Activated gamma-delta T cell treated with anti-CD3 and anti-CD28 coated beads, Interleukin-2, amount 50 U/mL, for 16 hours (primary cell): ENCODE measurements at regions not wholly inside any gene's neighbourhood (a gene's known extent, or its start where the extent isn't known, plus 50 kb on each side); places are given as distances from the start of the nearest gene placed in this dataset.
"Not testable (repeated sequence)": the region's sequence is repeated elsewhere in the genome, so short reads cannot be mapped to it uniquely, and the experiment has no call there.

Experiments used
- DNase-seq: peaks from one replicate; pipeline ENCODE4 v3.0.0-alpha.2; 2020; ENCODE audit warnings: low read depth

DNA sequence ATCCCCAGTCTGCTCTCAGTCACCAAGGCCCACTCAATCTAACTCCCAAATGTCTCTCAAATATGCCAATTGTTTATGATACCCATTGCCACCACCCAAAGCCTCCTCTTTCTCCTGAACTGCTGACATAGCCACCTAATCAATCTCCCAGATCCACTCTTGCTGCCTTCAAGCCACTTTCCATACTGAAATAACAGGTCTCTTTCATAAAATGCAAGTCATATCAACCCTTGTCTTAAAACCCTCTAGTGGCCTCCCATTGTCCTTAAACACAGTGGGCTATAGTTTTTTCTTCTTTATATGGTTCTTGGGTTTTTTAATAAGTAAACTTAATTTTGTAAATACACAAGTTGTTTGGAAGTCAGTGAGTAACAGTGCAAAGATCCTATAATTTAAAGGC, 155.2 kb upstream of the ZC3H12C start:
- no peak for DNase-seq

DNA sequence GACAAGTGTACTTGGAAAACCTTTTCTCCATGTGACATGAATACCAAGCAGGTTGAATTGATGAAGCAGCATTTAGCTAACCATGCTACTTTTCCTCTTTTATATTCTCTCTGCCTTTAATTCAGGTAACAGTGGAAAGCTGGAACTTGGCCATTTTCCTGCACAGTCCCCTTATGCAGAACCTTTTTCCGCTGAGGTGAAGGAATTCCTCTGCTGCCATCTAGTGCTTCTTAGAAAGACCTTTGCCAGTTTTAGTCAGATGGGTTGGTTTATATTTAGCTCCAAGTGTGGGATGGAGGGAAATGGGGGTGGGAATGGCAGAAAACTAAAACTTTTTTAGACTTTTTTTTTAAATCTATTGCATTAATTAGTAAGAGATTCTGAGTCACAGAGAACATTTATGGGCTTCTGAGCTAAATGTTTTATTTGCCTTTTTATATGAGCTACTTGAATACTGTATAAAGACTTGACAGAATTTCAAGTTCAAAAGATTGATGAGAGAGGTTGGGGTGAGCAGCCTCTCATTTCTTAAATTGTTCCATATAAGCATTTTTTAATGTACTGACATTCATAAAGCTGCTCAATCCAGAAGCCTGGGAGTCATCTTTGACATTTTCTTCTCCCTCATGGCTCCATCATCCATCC, 153.9 kb upstream of the ZC3H12C start:
- no peak for DNase-seq

DNA sequence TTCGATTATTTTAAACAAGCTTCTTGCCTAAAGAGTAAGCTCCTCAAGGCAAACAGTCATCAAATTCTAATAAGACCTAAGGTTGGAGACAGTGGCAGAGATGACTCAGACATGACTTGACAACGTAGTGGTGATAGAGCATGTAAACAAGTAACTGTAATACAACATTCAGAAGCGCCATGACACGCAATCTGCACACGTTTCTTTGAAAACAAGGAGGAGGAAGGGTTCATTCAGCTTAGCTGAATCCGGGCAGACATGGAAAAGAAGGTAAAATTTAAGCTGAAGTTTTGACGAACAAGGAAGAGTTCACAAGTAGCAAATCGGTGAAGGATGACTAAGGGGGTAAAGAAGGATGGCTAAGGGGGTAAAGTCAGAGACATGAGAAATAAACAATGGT, 152.4 kb upstream of the ZC3H12C start:
- no peak for DNase-seq

DNA sequence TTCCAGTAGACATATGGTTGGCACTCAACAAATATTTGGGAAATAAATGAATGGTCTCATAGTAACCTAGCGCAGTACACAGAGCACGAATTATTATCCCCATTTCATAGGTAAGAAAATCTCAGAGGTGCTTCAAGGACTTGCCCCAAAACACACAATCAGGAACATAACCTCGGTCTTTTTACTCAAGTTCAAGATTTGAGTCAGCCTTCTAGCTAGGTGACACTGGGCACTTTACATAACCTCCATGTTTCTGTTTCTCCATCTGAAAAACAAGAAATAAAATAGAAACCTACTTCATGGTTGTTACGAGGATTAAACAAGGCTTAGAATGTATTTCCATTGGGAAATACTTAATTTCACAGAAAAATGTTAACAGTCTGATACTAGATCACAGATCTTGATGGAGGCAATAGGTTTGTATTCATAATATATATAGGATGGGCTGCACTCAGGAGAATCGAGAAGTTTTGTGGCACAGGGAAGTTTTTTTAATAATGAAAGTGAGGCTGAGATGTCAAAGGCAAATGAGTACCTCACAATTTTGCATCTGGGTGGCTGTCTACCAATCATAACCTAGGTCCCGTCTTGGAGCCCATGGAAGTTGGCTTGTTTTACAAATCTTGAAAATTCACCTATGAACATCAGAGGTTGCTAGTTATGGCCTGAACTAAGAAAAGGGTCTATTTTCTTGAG, 147.4 kb upstream of the ZC3H12C start:
- DNase-seq, result no peak

DNA sequence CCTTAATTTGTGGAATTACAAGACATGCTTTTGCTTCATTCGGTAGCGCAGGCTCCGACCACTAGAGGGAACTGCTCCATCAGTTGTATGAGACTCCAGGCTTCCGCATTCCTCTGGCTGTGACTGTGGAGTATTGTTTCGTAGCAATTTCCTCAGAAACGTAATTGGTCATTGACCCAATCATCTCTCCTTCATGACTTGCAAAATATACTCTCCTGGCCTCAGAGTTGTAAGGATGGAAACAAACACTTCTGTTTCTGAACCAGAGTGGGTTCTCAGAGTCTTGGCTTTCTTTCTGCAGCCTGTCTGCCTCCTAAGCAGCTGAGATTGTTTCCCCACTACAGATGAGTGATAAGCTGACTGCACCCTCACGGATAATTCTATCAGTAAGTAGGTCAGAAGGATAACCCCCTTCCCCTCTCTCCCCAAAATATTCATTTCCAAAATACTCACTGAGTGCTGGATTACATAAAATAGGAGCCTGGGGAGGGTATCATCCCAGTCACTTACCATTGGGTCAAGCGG, 146.8 kb upstream of the ZC3H12C start:
- DNase-seq, result peak; percentile 17

DNA sequence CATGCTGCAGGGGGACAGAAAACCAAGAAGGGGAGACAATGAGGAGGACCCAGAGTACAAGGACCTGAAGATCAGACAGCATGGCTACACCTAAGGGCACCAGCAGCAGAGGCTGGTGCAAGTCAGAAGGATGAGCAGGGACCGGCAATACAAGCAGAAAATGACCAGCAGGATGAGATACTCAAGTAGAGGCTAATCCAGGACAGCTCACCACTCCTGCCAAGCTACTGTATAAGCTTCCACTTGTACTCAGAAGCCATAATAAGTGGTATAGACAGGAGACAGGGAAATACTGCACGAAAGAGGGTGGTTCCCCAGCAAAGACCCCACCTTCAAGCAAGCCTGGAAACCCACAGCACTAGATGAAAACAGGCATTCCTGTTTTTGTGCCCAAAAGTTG, 138.7 kb upstream of the ZC3H12C start:
- no peak for DNase-seq

DNA sequence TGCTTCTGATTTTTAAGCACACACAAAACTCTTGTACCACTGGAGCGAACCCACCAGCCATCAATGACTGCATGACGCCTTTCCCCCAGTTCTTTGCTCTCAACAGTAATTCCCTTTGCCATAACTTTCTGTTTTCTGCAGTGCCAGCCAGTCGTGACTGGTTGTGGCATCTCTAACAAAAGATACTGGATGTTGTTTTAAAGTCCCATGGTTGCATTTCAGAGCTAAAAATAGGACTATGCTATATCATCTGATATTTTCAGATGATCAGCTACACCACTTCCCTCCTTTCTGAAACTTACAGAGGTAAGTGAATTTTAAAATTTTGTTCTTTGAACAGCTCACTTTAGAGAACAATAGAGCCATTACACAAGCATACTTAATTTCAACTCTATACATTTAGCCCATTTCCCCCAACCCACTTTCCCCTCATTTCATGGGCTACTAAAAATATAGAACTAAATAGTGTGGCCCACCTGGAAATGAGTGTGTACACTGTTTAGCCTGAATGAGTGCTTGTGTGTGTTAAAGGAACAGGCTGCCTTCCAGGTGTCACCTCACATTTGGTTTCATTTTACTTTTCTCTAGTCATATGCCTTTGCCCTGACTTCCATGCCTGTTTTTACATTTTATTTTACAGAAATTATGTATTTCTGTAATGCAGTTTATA, 136.9 kb upstream of the ZC3H12C start:
- DNase-seq, result no peak

DNA sequence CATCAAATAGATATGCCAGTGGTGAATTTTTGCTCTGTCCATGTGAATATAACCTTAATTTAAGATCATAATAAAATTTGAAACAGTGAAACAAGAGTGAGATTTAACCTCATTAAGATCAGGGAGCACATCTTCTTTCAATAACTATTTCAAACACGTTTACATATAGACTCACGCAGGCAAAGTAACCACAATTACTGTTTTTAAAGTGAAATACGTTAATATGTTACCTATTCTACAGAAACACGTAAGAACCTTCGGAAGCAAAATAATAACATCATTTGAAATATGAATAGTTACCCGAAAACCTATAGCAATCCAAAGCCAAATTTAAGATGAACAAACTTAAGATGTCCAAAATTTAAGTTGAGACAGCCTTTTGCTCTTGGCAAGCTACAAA, 136.2 kb upstream of the ZC3H12C start:
- DNase-seq, result no peak

DNA sequence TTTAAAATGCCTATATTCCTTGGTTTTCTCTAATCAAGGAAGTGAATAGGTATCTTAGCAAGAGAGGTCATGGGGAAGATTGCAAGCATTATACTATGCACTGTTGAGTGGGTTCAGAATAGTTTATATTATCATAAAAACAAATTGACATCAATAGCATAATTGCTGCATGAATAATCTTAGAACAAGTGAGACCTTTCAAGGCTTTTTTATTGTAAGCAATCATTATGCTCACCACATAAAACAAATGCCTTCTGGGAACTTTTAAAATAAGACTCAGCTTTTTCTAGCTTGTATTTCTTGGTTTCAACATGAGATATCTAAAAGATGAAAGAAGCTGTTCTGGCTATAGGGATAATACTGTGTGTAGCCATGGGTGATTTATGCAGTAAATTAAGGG, 135.6 kb upstream of the ZC3H12C start:
- no peak for DNase-seq

DNA sequence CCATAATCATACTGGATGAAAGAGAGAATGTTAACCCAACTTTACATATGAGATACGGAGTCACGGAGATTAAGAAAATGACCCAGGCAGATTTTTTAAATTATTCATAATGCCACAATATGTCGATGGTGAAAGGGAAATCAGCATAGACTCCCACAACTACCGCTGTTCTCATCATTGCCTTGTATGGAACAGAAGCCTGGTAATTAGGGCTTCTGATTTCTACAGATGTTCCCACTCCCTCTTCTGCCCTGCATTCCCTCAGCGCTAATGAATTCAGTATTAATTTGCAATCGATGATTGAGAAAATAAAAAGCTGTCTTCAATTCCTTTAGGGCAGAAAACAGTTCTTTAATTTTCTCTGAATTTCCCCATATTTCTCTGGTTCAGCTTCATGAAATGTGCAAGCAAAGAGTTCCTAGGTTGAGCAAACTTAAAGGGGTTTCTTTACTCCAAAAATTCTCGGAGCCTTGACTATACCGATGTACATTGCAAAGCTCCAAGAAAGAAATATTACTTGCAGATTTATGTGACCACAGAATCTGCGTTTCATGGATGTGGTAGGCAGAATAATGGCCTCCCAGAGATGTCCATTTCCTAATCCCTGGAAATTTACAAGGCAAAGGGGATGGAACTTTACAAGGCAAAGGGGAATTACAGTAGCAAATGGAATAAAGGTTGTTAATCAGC, 134.9 kb upstream of the ZC3H12C start:
- DNase-seq, result no peak

DNA sequence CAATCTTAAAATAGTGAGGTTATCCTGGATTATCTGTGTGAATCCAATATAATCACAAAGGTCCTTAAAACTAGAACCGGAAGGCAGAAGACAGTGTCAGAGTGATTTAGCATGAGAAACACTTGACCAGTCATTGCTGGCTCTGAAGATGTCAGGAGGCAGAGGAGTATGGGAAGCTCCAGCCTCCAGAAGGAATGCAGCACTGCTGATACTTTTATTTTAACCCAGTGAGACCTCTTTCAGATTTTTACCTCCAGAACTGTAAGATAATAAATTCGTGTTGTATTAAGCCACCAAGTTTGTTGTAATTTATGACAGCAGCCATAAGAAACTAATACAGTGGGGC, 134.4 kb upstream of the ZC3H12C start:
- no peak for DNase-seq

DNA sequence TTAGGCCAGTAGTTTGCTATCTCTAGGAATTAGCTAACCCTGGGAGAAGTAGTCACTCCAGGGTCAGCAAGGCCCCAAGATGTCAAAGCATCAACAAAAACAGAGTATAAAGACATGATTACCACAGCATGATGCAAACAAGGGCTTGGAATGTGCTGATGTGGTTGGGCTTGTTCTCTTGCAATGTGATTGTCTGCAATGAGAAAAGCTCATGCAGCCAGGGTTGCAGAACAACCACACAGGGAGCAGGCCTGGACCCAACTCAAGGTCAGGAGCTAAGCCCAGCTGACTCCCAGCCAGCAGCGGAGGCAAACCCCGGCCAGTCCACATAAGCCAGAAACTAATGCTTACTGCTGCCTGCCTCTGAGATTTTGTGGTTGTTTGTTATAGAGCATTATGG, 132.4 kb upstream of the ZC3H12C start:
- DNase-seq, result no peak

DNA sequence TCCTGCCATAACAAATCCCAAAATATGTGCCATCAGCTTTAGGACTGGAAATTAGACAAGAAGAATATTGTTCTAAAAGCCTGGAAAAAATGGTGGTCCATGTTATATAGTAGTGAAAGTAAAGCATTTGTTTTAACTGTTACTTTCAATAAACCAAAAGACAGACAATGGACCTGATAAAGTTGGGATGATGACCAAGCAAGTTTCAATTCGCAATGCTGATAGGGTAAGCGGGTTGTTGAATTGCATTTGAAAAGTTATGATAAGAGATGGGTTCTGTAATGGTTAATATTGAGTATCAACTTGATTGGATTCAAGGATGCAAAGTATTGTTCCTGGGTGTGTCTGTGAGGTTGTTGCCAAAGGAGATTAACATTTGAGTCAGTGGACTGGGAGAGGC, 131.9 kb upstream of the ZC3H12C start:
- DNase-seq, result no peak

DNA sequence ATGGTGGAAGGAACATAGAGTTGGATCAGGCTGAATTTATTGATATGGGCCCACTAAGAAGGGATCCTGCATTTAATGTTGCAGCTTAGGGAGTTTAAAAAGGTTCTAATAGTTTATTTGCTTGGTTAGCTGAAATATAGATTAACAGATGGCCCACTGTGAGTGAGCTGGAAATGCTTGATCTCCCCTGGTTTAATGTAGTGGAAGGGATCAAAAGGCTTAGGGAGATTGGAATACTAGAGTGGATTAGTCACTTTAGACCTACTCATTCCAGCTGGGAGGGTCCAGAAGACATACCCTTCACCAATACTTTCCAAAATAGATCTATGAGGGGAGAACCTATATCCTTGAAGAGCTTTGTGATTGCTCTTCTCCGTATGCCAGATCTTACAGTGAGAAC, 130.1 kb upstream of the ZC3H12C start:
- DNase-seq, result no peak

DNA sequence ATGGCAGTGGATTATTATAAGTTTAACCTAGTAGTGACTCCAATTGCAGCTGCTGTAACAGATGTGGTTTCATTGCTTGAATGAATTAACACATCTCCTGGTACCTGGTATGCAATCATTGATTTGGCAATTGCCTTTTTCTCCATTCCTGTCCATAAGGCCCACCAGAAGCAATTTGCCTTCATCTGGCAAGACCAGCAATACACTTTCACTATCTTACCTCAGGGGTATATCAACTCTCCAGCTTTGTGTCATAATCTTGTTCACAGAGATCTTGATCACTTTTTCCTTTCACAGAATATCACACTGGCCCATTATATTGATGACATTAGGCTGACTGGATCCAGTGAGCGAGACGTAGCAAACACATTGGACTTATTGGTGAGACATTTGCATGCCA, 128.7 kb upstream of the ZC3H12C start:
- DNase-seq, result no peak

DNA sequence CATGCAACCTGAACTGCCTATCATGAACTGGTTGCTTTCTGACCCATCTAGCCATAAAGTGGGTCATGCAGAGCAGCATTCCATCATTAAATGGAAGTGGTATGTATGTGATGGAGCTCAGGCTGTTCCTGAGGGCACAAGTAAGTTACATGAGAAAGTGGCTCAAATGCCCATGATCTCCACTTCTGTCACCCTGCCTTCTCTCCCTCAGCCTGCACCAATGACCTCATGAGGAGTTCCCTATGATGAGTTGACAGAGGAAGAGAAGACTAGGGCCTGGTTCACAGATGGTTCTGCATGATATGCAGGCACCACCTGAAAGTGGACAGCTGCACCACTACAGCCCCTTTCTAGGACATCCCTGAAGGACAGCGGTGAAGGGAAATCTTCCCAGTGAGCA, 127.7 kb upstream of the ZC3H12C start:
- not testable (repeated sequence) for DNase-seq

DNA sequence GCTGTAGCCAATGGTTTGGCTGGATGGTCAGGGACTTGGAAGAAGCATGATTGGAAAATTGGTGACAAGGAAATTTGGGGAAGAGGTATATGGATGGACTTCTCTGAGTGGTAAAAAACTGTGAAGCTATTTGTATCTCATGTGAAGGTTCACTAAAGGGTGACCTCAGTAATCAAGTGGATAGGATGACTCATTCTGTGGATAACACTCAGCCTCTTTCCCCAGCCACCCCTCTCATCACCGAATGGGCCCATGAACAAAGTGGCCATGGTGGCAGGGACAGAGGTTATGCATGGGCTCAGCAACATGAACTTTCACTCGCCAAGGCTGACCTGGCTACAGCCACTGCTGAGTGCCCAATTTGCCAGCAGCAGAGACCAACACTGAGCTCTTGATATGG, 127.3 kb upstream of the ZC3H12C start:
- not testable (repeated sequence) for DNase-seq

DNA sequence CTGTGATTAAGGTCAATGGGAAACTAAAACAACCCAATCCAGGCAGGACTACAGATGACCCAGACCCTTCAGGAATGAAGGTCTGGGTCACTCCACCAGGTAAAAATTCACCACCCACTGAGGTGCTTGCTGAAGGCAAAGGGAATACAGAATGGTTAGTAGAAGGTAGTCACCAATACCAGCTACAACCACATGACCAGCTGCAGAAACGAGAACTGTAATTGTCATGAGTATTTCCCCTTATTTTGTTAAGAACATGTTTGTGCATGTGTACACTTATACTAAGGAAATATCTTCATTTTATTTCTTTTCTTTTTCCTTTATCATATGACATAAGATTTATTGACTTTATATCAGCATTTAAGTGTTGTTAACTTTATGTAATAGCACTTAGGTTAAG, 126.1 kb upstream of the ZC3H12C start:
- DNase-seq, result not testable (repeated sequence)

DNA sequence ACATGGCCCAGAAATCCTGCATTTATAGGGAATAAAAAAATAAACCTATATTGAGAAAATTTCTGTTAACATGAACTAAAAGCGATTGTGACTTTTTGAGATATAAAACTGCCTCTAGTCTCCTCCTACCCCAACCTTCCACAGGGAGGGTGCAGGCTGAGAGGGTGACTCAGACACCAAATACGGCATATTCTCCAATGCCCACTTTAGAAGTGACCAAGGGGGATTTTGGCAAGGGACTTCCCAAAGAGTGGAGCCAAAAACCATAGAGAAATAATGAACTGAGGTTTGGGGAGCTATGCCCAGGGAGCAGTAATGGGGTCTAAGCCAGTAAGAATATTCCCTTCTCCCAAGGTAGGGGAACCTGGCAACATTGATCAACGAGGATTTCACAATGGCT, 124.9 kb upstream of the ZC3H12C start:
- DNase-seq, result no peak

DNA sequence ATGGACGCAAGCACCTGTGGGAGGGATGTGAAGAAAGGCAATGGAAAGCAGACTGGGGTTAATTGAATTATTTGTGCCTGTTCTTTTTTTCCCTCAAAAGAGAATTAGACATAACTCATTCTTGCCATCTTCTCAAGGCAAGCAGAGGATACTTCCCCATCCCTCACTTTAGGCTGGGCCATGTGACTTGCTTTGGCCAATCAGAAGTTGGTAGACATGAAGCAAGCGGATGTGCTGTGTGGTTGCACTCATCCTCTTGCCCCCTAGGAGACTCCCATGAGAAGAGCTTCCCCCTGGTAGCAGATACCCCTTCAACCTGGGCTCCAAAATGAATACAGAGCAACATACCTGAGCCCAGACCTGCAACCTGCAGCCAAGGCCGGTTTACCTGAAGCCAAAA, 124.4 kb upstream of the ZC3H12C start:
- no peak for DNase-seq

DNA sequence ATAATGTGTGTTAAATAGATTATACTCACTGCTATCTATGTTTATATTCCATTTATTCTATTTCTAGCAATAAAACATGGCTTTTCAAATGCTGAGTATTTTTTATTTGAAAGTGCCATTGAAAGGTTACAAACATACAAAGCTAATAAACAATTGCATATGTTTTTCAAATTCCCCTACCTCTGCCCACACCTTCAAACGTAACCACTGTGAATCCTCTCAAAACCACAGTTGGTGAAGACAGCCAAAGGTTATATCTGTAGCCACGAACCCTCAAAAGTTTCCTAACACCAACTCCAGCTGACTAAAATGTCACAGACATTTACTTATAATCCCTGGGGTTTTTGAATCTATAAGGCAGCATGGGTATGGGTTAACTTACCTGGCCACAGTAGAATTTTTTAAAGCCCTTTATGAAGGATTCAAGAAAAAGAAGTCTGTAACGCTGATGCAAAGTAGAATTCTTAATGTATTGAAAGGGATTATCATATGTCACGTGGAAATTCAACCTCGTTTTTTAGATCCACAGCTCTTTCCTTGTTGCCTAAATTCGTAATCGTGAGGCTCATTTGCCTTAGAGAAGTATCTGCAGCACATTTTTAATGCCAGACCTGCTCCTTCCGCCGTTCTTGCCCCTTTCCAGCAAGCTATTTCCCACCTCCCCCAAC, 122.5 kb upstream of the ZC3H12C start:
- no peak for DNase-seq

DNA sequence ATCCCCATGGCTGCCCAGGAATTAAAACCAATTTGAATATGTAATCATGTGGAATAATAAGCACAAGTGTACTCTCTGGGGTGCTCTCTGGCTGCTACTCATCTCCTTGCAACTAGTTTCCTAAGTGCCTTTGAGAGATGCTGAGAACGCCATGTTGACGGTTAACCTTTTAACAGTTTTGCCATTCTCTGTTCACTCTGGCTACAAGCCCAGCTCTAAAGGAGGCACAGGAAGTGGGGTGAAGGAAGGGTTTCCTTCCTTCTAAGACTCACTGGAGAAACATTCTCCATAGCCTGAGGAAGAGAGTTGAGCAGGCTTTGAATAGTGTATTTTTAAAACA, 122.0 kb upstream of the ZC3H12C start:
- DNase-seq, result no peak
